ENCODE measurements at regions not wholly inside any gene's neighbourhood (a gene's known extent, or its start where the extent isn't known, plus 50 kb on each side); places are given as distances from the start of the nearest gene placed in this dataset.

- Mint-ChIP-seq H3K27me3 (no peaks in the 10 kb centered on the region), H3K9me3 (no peaks in the 10 kb centered on the region), H3K27ac (no peak overlapping the region), H3K4me1 (no peaks in the 10 kb centered on the region), H3K36me3 (ENCODE audit: low read depth) (no peaks in the 10 kb centered on the region), H3K4me3 (no peak overlapping the region)
- no peak for DNase-seq
- intact Hi-C loops (cut with micrococcal nuclease), result no loop called here
Observed at GRCh38 chr7:148950806-148951205, 66.7 kb upstream of the EZH2 start.

- Mint-ChIP-seq H3K27me3 (no peaks in the 10 kb centered on the region), H3K4me3 (no peak overlapping the region), H3K27ac (no peak overlapping the region), H3K9me3 (no peaks in the 10 kb centered on the region), H3K4me1 (peaks cover 7% of the 10 kb centered on the region), H3K36me3 (ENCODE audit: low read depth) (peaks cover 3% of the 10 kb centered on the region)
- intact Hi-C loops (cut with micrococcal nuclease), result no loop called here
- no peak for DNase-seq
Observed at GRCh38 chr7:148944935-148945934, 61.1 kb upstream of the EZH2 start.

GRCh38 chr7:148941598-148942275, 57.6 kb upstream of the EZH2 start:
- H3K27me3 Mint-ChIP-seq, result no peaks in the 10 kb centered on the region
- peak overlapping the region; percentile 97 for H3K4me3 Mint-ChIP-seq
- peak overlapping the region; percentile 99 for H3K27ac Mint-ChIP-seq
- intact Hi-C loops (cut with micrococcal nuclease), result loop anchor here (1.0 to 2.0 kb wide), 5 partner anchors 22 to 150 kb away; partner anchors contain the start of gene EZH2
- H3K36me3 Mint-ChIP-seq (ENCODE audit: low read depth), result peaks cover 4% of the 10 kb centered on the region
- no peaks in the 10 kb centered on the region for H3K9me3 Mint-ChIP-seq
- peak; percentile 88 for DNase-seq
- H3K4me1 Mint-ChIP-seq, result peaks cover 17% of the 10 kb centered on the region

GRCh38 chr7:148940702-148941597, 56.9 kb upstream of the EZH2 start:
- Mint-ChIP-seq H3K4me1 (peaks cover 17% of the 10 kb centered on the region), H3K9me3 (no peaks in the 10 kb centered on the region), H3K27ac (peak overlapping the region; percentile 99), H3K27me3 (no peaks in the 10 kb centered on the region), H3K4me3 (peak overlapping the region; percentile 97), H3K36me3 (ENCODE audit: low read depth) (peaks cover 4% of the 10 kb centered on the region)
- intact Hi-C loops (cut with micrococcal nuclease), result loop anchor here (1.0 to 2.0 kb wide), 5 partner anchors 22 to 150 kb away; partner anchors contain the start of gene EZH2
- peak; percentile 92 for DNase-seq

- Mint-ChIP-seq H3K4me3 (peak overlapping the region; percentile 65), H3K27ac (peak overlapping the region; percentile 66), H3K36me3 (ENCODE audit: low read depth) (peaks cover 6% of the 10 kb centered on the region), H3K27me3 (no peaks in the 10 kb centered on the region), H3K9me3 (no peaks in the 10 kb centered on the region), H3K4me1 (peaks cover 20% of the 10 kb centered on the region)
- no peak for DNase-seq
- intact Hi-C loops (cut with micrococcal nuclease), result loop anchor here (1.0 kb wide), 2 partner anchors 13 to 26 kb away; no protein-coding TSS in a partner anchor
Observed at GRCh38 chr7:148939128-148939755, 55.2 kb upstream of the EZH2 start.

GRCh38 chr7:148935451-148935850, 51.4 kb upstream of the EZH2 start:
- DNase-seq, result no peak
- H3K9me3 Mint-ChIP-seq, result no peaks in the 10 kb centered on the region
- H3K36me3 Mint-ChIP-seq (ENCODE audit: low read depth), result peaks cover 7% of the 10 kb centered on the region
- no peaks in the 10 kb centered on the region for H3K27me3 Mint-ChIP-seq
- no peak overlapping the region for H3K27ac Mint-ChIP-seq
- H3K4me3 Mint-ChIP-seq, result no peak overlapping the region
- peaks cover 21% of the 10 kb centered on the region for H3K4me1 Mint-ChIP-seq
- intact Hi-C loops (cut with micrococcal nuclease), result no loop called here

Measured in activated CD4-positive, alpha-beta T cell treated with anti-CD3 and anti-CD28 coated beads, Interleukin-2, amount 10 ng/mL, durations not matched to agents 24 days and 14 days (primary cell).